ENCODE measurements at regions not wholly inside any gene's neighbourhood (a gene's known extent, or its start where the extent isn't known, plus 50 kb on each side); places are given as distances from the start of the nearest gene placed in this dataset.

DNA sequence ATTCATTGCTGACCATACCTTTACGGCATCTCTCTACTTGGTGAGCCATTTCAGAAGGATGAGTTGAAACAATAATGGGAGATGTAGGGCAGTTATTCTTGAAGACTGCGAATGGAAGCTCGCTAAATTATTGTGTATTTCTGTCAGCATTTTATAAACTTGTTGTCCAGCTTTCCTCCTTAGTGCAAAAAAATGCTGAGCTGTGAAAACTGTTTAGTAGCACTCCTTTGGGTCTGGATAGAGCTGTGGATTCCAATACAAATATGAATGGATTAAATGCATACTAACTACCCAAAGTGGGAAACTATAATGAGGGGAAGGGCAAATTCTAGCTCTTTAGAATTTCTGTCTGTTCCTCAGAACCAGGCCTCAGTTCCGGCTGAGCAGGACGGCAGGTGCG is 461.6 kb downstream of the TXNL1 start:
- Histone ChIP-seq H3K36me3 (no peaks in the 10 kb centered on the region), H3K4me3 (no peak overlapping the region), H3K9me3 (no peaks in the 10 kb centered on the region), H3K27ac (no peak overlapping the region), H3K4me1 (ENCODE audit: insufficient read depth) (peaks cover 2% of the 10 kb centered on the region), H3K27me3 (no peaks in the 10 kb centered on the region)
- DNase-seq: no peak
- intact Hi-C loops (cut with DNase I): no loop called here
- TF ChIP-seq EP300 (IDR thresholded peaks at IDR 0.05): no peak
- TF ChIP-seq, protein P1, sequence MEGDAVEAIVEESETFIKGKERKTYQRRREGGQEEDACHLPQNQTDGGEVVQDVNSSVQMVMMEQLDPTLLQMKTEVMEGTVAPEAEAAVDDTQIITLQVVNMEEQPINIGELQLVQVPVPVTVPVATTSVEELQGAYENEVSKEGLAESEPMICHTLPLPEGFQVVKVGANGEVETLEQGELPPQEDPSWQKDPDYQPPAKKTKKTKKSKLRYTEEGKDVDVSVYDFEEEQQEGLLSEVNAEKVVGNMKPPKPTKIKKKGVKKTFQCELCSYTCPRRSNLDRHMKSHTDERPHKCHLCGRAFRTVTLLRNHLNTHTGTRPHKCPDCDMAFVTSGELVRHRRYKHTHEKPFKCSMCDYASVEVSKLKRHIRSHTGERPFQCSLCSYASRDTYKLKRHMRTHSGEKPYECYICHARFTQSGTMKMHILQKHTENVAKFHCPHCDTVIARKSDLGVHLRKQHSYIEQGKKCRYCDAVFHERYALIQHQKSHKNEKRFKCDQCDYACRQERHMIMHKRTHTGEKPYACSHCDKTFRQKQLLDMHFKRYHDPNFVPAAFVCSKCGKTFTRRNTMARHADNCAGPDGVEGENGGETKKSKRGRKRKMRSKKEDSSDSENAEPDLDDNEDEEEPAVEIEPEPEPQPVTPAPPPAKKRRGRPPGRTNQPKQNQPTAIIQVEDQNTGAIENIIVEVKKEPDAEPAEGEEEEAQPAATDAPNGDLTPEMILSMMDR (IDR thresholded peaks at IDR 0.05): no peak
- TF ChIP-seq POLR2A (IDR thresholded peaks at IDR 0.05): no peak
- WGBS, 3 donors: 87 to 93% (median 92%) methylated on average over 6 of the region's 6 CpGs

DNA sequence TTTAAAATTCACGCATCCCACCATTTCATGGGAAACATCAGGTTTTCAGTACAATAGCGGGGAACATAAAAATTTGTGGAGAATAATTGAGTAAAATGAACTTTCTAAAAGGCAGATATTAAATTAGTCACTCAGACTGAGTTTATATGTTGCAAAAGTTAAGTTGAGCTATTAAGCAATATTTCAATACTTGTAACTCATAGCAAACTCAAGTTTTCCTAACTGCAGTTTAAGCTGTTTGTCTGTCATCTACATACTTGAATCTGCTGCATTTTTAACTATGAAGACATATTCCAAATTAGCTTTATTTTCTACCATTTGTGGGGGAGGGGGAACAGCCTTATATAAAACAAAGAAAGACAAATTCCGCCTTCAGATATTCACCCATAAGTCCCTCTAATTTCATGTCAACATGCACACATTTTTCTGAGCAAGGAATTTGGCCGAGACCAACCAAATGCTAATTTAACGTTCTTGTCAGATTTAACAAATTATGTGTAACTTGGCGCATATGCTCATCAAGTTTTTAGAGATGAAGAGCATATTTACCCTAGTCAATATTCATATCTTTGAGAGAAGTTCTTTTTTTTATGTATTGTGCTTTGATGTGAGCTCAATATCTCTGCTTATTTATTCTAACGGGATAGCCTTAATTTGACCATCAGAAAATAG is 462.9 kb downstream of the TXNL1 start:
- Histone ChIP-seq H3K4me3 (no peak overlapping the region), H3K9me3 (no peaks in the 10 kb centered on the region), H3K36me3 (no peaks in the 10 kb centered on the region), H3K27me3 (no peaks in the 10 kb centered on the region), H3K27ac (no peak overlapping the region), H3K4me1 (ENCODE audit: insufficient read depth) (peaks cover 2% of the 10 kb centered on the region)
- WGBS, 3 donors: 92 to 93% (median 92%) methylated on average over 7 of the region's 7 CpGs
- TF ChIP-seq, protein P1 (IDR thresholded peaks at IDR 0.05): no peak
- TF ChIP-seq EP300 (IDR thresholded peaks at IDR 0.05) (no peak), POLR2A (IDR thresholded peaks at IDR 0.05) (no peak)
- intact Hi-C loops (cut with DNase I): no loop called here
- no peak for DNase-seq

DNA sequence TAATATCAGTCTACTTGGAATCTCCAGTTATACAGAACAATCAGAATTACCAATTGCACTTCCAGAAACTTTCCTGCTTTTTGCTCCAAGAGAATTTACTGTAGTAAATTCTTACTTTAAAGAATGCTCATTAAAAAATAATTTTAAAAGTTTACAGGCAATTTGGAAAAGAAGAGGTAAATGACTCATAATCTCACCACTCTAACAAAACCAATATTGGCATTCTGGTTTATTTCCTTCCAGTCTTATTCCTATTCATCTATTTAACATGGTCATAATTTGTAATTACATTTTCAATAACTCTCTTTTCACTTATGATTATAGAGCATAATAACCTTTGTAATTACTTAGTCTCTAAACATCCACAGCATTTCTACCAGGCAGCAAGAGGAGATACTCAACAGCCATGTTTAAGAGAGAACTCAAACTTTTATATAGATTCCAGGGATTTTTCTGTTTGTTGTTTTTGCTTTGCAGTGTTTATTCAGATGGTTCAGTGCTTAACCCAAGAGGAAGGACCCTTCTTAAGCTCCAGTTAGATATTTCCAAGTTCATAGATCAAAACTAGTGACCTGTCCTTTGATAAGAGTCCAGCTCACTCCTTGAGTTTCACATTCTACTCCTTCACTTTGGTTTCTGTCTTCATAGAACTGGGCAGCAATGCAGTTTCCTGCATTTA is 464.7 kb downstream of the TXNL1 start:
- Histone ChIP-seq H3K4me3 (no peak overlapping the region), H3K27me3 (no peaks in the 10 kb centered on the region), H3K36me3 (no peaks in the 10 kb centered on the region), H3K9me3 (no peaks in the 10 kb centered on the region), H3K27ac (no peak overlapping the region), H3K4me1 (ENCODE audit: insufficient read depth) (peaks cover 2% of the 10 kb centered on the region)
- no peak for DNase-seq
- intact Hi-C loops (cut with DNase I): no loop called here
- TF ChIP-seq, protein P1 (IDR thresholded peaks at IDR 0.05): no peak
- TF ChIP-seq POLR2A (IDR thresholded peaks at IDR 0.05) (no peak), EP300 (IDR thresholded peaks at IDR 0.05) (no peak)

DNA sequence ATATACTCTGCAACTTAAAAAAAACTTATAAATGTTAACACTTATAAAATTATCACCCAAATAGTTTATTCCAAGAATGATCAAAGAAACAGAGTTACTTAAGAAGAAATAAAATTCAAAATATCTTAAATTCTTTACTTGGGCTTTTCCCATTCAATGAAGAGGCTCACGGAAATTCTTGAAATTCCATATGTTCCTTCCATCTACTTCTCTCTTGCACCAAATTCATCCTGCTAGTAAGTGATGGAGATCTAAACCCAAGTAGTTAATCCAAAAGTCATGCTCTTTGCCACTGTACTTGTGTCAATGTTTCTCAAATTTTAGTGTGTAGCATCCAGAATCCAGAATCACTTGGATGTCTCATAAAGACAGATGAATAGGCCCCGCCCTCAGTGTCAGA is 465.9 kb downstream of the TXNL1 start:
- Histone ChIP-seq H3K9me3 (no peaks in the 10 kb centered on the region), H3K36me3 (no peaks in the 10 kb centered on the region), H3K27me3 (no peaks in the 10 kb centered on the region), H3K27ac (no peak overlapping the region), H3K4me1 (ENCODE audit: insufficient read depth) (peaks cover 2% of the 10 kb centered on the region), H3K4me3 (no peak overlapping the region)
- intact Hi-C loops (cut with DNase I): no loop called here
- WGBS, 3 donors: 93 to 100% (median 95%) methylated on average over 2 of the region's 2 CpGs
- DNase-seq: no peak
- TF ChIP-seq, protein P1 (IDR thresholded peaks at IDR 0.05): no peak
- TF ChIP-seq EP300 (IDR thresholded peaks at IDR 0.05) (no peak), POLR2A (IDR thresholded peaks at IDR 0.05) (no peak)

All from ovary (tissue), 7 donors.